Ureter (tissue), 1 donor: ENCODE measurements at regions not wholly inside any gene's neighbourhood (a gene's known extent, or its start where the extent isn't known, plus 50 kb on each side); places are given as distances from the start of the nearest gene placed in this dataset.
A peak's percentile ranks its signal among the peaks of the same experiment; 100 is the strongest.
"Not testable (repeated sequence)": the region's sequence is repeated elsewhere in the genome, so short reads cannot be mapped to it uniquely, and the experiment has no call there.

Experiments used
- DNase-seq: peaks from one replicate; pipeline ENCODE4 v3.0.0-alpha.2; 2020; ENCODE audit warnings: low spot score
- donor health status: DM: yes; HTN: yes; CAD: no.

DNA sequence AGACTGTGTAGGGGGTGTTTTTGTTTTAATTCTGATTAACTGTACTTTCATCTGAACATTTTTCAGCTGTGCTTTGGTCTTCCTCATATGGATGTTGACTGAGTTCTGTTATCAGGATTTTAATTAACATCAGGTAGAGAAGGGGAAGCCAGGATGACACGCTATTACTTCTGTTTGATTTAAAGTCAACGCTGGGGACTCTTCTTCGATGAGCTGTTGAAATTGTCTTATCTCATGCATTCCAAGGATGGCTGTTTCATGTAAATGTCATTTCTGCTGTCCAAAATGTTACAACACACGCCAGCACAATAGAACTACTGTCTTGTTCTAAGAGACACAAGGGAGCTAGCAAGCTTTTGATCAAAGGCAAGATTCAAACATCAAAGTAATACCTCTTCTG is 263.3 kb upstream of the CDH5 start:
- no peak for DNase-seq

DNA sequence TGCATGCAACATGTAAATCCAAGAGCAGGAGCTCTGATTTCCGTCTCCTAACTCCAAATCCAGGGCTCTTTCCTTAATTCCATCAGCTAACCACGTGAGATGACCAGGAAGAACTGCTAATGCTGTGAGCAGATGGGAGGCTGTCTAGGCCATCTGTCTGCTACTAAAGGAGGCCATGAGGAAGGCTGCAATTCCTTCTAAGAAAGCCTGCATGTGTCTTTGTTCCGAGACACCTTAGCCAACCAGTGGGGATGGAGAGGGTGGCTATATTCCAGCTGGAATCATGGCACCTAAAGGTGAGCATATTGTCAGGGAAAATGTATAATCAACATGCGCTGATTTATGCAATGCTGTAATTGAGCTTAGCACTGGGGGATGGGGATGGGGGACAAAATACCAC is 267.2 kb upstream of the CDH5 start:
- no peak for DNase-seq

DNA sequence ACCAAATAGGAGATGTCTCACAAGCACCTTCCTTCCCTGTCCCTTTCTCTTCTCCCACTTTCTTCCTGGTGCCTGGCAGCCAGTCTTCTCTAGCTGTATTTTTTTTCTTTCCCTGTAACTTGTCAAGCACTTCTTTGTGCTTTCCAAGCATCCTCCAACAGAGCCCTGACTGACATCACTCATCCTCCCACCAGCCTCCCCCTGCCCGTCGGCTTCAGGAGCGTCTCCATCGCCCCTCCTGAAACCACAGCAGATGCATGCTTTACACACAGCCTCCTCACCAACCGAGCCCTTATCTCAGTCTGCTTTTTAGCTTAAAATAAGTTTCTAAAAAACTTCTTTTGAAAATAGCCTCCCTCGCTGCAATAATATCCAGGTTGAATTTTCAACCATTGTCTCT is 268.7 kb upstream of the CDH5 start:
- no peak for DNase-seq

DNA sequence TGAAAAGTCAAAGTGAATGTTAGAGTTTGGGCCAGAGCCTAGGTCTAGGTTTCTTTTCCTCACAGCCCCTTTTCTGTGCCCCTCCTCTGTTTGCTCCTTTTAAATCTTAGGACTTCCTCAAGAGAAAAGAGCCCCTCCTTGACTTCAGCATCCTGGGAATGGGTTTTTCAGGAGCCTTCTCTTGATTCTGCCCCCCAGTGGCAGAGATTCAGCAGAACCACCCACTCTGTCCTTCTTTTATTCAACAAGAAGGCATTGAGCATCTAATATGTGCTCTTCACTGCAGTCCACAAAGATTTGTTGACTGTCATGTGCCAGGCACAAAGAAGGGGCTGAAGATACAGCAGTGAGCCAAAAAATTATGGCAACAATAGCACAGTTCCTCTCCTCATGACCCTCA is 270.8 kb upstream of the CDH5 start:
- no peak for DNase-seq

- DNase-seq: no peak
Measured at GRCh38 chr16:66093191-66093590, 273.3 kb upstream of the CDH5 start.

GRCh38 chr16:66091471-66091891 is 275.0 kb upstream of the CDH5 start:
- no peak for DNase-seq

DNA sequence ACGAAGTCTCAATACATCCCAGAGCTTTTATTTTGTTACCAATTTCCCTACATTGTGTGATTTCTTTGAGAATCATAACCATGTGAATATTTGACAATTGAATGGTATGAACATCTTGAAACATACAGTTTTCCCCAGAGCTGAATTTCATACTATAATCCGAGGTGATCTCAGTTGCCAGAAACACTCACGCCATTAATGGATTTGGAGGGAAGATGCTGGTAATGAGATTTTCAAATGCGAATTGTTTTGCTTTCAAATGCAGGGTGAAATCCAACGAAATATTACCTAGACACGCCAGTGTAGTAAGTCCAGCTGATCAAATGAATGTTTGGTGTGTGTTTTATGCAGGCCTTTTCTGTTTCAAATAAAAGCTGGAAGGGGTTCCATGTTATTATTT is 277.8 kb upstream of the CDH5 start:
- DNase-seq: no peak

GRCh38 chr16:66087308-66087707 is 279.2 kb upstream of the CDH5 start:
- DNase-seq: no peak

- no peak for DNase-seq
Measured at GRCh38 chr16:66085651-66086050, 280.8 kb upstream of the CDH5 start.

DNA sequence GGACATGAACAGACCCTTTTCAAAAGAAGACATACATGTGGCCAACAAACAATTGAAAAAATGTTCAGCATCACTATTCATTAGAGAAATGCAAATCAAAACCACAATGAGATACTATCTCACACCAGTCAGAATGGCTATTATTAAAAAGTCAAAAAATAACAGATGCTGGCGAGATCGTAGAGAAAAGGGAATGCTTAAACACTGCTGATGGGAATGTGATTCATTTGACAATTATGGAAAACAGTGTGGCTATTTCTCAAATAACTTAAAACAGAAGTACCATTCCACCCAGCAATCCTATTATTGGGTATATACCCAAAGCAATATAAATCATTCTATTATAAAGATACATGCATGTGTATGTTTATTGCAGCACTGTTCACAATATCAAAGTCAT is 281.8 kb upstream of the CDH5 start:
- DNase-seq: not testable (repeated sequence)

DNA sequence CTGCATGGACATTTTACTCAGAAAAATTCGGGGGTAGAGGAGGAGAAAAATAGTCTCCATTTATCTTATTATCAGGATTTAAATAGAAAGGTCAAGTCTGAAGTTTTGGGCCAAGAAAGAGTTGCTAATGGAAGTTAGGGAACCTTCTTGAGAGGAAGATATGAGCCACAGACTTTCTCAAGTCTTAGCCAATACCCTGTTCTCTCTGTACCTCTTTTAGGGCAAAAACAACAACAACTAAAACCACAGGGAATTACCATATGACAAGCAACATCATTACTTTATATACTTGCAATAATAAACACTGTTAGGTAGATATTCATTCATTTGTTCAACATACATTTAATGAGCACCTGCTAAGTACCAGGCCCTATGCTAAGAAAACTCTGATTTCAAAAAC is 282.2 kb upstream of the CDH5 start:
- DNase-seq: no peak

DNA sequence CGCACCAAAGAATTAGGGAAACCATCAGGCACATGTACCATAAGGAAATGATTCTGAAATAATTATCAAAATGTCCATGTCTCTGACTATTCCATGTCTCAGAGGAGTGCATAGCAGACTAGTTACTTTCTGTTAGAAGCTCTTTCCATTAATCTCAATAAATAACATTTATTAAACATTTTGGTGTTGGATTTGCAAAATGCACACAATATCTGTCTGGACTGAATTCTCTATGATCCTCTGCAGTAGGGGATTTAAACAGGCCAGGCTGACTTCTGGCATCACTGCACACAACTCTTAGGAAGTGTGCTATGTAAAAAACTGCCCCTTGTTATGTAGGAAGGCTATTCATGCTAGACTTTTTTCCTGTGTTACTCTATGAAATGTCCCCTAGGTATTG is 283.3 kb upstream of the CDH5 start:
- DNase-seq: no peak

DNA sequence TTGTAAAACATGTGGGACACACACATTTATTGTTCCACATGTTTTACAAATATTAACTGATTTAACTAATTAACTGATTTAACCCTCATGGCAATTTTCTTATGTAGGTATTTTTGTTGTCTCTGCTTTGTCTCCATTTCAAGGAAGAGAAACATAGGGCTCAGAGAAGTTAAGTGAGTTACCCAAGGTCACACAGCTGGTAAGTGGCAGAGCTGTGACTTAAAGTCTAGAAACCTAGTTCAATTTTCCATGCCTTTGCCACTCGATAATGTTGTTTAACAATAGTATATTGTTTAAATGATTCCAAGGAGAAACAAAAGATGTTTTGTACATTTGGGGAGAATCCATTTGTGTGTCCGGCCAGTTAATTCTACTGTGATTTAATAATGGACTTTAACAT is 284.1 kb upstream of the CDH5 start:
- no peak for DNase-seq

DNA sequence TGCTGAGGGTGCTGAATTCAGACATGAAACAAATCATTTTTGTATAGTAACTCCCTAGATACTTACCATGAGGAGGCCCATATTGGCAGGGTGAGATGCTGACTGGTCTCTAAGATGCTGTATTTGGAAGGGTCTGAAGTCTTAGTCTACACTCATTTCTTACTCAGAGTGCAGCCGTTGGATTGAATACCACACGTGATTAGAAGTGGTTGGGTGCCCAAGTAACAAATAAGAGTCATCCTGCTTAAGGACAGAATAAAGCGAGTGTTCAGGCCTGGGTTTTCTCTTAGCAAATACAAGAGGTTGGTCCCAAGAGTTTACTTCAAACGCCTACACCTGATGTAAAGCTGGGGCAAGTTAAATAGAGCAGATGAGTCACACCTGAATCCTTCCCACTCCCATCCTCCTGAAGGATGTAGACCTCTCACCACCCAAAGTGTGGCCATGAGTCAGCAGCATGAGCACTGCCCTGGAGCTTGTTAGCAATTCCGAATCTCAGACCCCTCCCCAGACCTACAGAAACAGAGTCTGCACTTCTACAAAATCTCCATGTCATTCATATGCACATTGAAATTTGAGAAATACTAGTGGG is 284.6 kb upstream of the CDH5 start:
- no peak for DNase-seq

DNA sequence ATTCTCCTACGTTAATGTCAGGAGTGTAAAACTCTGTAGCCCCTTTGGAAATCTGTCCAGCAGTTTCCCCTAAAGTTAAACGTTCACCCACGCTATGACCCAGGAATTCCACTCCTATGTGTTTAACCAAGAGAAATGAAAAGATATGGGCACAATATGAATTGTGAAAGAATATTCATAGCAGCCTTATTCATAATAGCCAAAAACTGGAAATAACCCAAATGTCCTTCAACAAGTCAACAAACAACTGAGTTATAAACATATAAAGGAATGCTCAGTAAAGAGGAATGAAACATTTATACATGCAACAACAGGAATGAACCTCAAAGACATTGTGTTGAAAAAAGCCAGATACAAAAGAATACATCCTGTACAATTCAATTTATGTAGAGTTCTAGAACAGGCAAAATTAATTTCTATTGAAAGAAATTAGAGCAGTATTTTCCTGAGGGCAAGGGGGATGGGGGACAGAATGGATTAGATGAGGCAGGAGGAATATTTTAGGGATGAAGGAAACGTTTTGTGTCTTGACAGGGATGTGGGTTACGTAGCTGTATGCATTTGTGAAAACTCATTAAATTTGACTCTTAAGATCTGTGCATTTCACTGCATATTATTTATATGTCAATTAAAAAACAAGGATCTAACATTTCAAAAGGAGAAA is 286.7 kb upstream of the CDH5 start:
- no peak for DNase-seq

DNA sequence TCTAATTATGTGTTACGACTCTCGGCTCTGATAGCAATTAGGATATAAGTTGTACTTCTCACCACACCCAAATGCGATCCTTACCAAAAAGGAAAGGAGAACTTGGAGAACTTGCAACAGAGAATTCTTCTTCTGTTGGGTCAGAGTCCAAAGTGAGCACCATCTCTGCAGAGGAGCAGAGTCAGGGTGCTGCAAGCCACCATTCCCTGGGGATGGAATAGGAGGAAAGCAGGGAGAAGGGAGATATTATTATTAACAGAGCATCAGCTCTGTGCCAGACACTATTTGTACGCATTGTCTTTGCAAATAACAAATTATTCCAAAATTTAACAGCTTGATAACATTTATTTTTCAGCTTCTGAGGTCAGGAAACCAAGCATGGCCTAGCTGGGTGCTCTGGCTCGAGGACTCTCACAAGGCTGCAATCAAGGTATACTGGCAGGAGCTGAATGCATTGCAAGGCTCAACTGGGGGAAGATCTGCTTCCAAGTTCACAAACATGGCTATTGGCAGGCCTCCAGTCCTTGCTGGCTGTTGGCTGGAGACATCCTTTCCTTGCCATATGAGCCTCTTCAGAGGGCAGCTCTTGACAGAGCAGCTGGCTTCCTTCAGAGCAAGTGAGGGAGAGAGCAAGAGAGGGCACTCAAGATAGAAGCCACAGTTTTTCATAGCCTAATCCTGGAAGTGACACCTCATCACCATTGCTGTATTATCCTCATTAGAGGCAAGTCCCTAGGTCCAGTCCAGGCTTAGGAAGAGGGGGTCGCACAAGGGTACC is 296.2 kb upstream of the CDH5 start:
- peak; percentile 85 for DNase-seq

DNA sequence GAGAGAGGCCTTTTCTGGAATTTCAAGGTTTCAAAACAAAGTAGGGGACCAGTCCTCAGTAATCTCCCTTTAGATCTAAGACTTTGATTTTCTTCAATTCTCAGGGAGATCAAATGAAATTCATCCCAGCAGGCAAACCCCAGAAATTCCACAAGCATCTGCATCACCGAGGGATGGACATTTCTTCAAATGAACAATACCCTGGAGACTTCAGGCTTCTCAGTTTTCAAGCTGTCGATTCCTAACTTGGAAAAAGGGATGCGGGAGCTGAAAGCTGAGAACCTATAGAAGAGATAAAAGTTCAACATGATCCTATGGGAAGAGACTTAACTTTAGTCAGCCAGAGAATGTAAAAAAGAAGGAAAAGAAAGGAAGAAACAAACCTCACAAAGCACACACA is 296.9 kb upstream of the CDH5 start:
- DNase-seq: no peak

DNA sequence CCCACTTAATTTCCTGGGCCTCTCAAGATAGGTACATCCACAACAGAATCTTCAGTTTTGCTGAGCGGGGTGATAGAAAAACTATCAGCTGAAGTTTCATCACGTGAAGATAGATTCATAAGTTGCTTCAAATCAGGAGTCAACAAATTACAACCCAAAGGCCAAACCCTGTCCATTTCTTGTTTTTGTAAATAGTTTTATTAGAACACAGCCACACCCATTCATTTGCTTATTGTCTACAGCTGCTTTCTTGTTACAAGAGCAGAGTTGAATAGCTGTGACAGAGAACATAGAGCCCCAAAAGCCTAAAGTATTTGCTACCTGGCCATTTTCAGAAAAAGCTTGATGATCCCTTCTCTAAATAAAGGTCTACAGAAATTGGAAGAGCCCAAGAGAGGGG is 300.1 kb upstream of the CDH5 start:
- no peak for DNase-seq

- DNase-seq: no peak
Measured at GRCh38 chr16:66065925-66066324, 300.6 kb upstream of the CDH5 start.

GRCh38 chr16:66064801-66065530 is 301.5 kb upstream of the CDH5 start:
- DNase-seq: no peak

- no peak for DNase-seq
Measured at GRCh38 chr16:66058832-66059231, 307.7 kb upstream of the CDH5 start.

DNA sequence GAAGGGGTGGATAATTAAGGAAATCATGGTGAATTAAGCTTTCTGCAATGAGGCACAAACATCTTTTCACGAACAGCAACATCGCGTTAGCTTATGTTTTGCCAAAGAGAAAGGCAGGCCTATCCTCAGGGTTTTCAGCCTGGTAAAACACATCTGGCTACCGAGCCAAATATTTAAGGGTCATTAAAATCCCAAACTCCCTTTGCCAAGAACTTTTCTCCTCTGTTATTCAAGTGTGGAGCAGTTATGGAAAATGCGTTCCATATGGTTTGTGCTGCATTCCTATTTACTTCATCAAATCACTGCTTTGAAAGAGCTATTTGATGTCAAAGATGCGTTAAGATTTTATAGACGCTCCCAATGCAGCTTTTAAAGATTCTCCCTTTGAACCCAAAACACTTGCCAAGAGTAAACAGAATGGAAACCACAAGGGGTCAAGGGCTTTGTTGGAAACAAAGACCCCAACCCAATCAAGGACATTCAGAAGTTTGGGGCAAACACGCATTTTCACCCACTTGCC is 308.3 kb upstream of the CDH5 start:
- no peak for DNase-seq
